Upper lobe of right lung (tissue), 1 donor: ENCODE measurements at regions not wholly inside any gene's neighbourhood (a gene's known extent, or its start where the extent isn't known, plus 50 kb on each side); places are given as distances from the start of the nearest gene placed in this dataset.

ENCODE experiments used
- ATAC-seq: fragments of 200-7000 bp; cut with Tn5 transposase; one replicate; pipeline ENCODE4 v1.9.1; 2020; ENCODE audit warnings: mild to moderate bottlenecking, moderate library complexity
- DNase-seq: peaks from one replicate; pipeline ENCODE4 v3.0.0-alpha.2; 2020
- H3K27ac ChIP-seq: fragments of 200-600 bp; one replicate; pipeline ENCODE4 v1.8.0; 2022
- H3K27me3 ChIP-seq: fragments of 200-600 bp; one replicate; pipeline ENCODE4 v1.8.0; 2022; ENCODE audit warnings: mild to moderate bottlenecking
- H3K36me3 ChIP-seq: fragments of 200-600 bp; one replicate; pipeline ENCODE4 v1.8.0; 2022
- H3K4me1 ChIP-seq: fragments of 200-600 bp; one replicate; pipeline ENCODE4 v1.8.0; 2022
- H3K4me3 ChIP-seq: fragments of 200-600 bp; one replicate; pipeline ENCODE4 v1.8.0; 2022; ENCODE audit warnings: mild to moderate bottlenecking
- H3K9me3 ChIP-seq: fragments of 200-600 bp; one replicate; pipeline ENCODE4 v1.8.0; 2022
- intact Hi-C: fragments of 100-400 bp; cut with DNase I; formaldehyde crosslinking; loops from one replicate; pipeline ENCODE4 v1.11.0; 2022
- TF ChIP-seq, protein P1 (sequence below): fragments of 200-600 bp; IDR thresholded peaks from one replicate; pipeline ENCODE4 v1.8.0; 2022; ENCODE audit warnings: antibody characterized with exemption
- donor health status: DM: no; HTN: yes; CAD: no; lungs with severe emphysema.

GRCh38 chr15:62781081-62781497 lies 261.5 kb upstream of the TPM1 start:
- ATAC-seq: peak; percentile 34

GRCh38 chr15:62782071-62782841 lies 260.3 kb upstream of the TPM1 start:
- no peak overlapping the region for H3K4me3 ChIP-seq
- no peaks in the 10 kb centered on the region for H3K36me3 ChIP-seq
- no peak overlapping the region for H3K27ac ChIP-seq
- no peaks in the 10 kb centered on the region for H3K27me3 ChIP-seq
- intact Hi-C loops: no loop called here
- H3K4me1 ChIP-seq: peaks cover 7% of the 10 kb centered on the region
- ATAC-seq (peak; percentile 90), DNase-seq (no peak)
- TF ChIP-seq, protein P1, sequence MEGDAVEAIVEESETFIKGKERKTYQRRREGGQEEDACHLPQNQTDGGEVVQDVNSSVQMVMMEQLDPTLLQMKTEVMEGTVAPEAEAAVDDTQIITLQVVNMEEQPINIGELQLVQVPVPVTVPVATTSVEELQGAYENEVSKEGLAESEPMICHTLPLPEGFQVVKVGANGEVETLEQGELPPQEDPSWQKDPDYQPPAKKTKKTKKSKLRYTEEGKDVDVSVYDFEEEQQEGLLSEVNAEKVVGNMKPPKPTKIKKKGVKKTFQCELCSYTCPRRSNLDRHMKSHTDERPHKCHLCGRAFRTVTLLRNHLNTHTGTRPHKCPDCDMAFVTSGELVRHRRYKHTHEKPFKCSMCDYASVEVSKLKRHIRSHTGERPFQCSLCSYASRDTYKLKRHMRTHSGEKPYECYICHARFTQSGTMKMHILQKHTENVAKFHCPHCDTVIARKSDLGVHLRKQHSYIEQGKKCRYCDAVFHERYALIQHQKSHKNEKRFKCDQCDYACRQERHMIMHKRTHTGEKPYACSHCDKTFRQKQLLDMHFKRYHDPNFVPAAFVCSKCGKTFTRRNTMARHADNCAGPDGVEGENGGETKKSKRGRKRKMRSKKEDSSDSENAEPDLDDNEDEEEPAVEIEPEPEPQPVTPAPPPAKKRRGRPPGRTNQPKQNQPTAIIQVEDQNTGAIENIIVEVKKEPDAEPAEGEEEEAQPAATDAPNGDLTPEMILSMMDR: peak; percentile 56
- H3K9me3 ChIP-seq: no peaks in the 10 kb centered on the region

More at GRCh38 chr15:62781081-62781497, 261.5 kb upstream of the TPM1 start:
- DNase-seq: no peak
- H3K27me3 ChIP-seq: no peaks in the 10 kb centered on the region
- no peaks in the 10 kb centered on the region for H3K36me3 ChIP-seq
- intact Hi-C loops: no loop called here
- no peak overlapping the region for H3K27ac ChIP-seq
- H3K4me3 ChIP-seq: no peak overlapping the region
- TF ChIP-seq, protein P1: no peak
- H3K9me3 ChIP-seq: no peaks in the 10 kb centered on the region
- peaks cover 7% of the 10 kb centered on the region for H3K4me1 ChIP-seq

GRCh38 chr15:62782896-62783295 lies 259.7 kb upstream of the TPM1 start:
- TF ChIP-seq, protein P1: no peak
- intact Hi-C loops: no loop called here
- Histone ChIP-seq H3K9me3 (no peaks in the 10 kb centered on the region), H3K27ac (no peak overlapping the region), H3K4me3 (no peak overlapping the region), H3K4me1 (peaks cover 7% of the 10 kb centered on the region), H3K27me3 (no peaks in the 10 kb centered on the region), H3K36me3 (no peaks in the 10 kb centered on the region)
- ATAC-seq: no peak
- DNase-seq: no peak

- H3K4me3 ChIP-seq: no peak overlapping the region
- ATAC-seq: no peak
- TF ChIP-seq, protein P1: no peak
- intact Hi-C loops: no loop called here
- H3K9me3 ChIP-seq: no peaks in the 10 kb centered on the region
- DNase-seq: no peak
- peaks cover 7% of the 10 kb centered on the region for H3K4me1 ChIP-seq
- H3K27ac ChIP-seq: no peak overlapping the region
- H3K27me3 ChIP-seq: no peaks in the 10 kb centered on the region
- H3K36me3 ChIP-seq: no peaks in the 10 kb centered on the region
Observed at GRCh38 chr15:62783303-62783957, 259.1 kb upstream of the TPM1 start.

GRCh38 chr15:62785881-62786828 lies 256.4 kb upstream of the TPM1 start:
- ATAC-seq: no peak
- TF ChIP-seq, protein P1: no peak
- Histone ChIP-seq H3K4me1 (peaks cover 7% of the 10 kb centered on the region), H3K9me3 (no peaks in the 10 kb centered on the region), H3K27me3 (no peaks in the 10 kb centered on the region), H3K27ac (no peak overlapping the region), H3K36me3 (no peaks in the 10 kb centered on the region), H3K4me3 (no peak overlapping the region)
- DNase-seq: no peak
- intact Hi-C loops: no loop called here
